Fibroblast of pulmonary artery (primary cell): ENCODE measurements at regions not wholly inside any gene's neighbourhood (a gene's known extent, or its start where the extent isn't known, plus 50 kb on each side); places are given as distances from the start of the nearest gene placed in this dataset.

Experiments used
- DNase-seq: peaks from one replicate; pipeline ENCODE4 v3.0.0-alpha.2; 2010; ENCODE audit warnings: low read depth
- H3K4me3 ChIP-seq: replicated peaks from 2 replicates; pipeline ENCODE4 v1.5.1; 2011; ENCODE audit warnings: low read depth, mild to moderate bottlenecking, control low read depth, low read length, moderate library complexity
- CTCF ChIP-seq: IDR thresholded peaks from 2 replicates; pipeline ENCODE4 v1.5.1; 2011; ENCODE audit warnings: mild to moderate bottlenecking, control low read depth, low read length, inconsistent platforms; ENCODE audit errors: missing control alignments

DNA sequence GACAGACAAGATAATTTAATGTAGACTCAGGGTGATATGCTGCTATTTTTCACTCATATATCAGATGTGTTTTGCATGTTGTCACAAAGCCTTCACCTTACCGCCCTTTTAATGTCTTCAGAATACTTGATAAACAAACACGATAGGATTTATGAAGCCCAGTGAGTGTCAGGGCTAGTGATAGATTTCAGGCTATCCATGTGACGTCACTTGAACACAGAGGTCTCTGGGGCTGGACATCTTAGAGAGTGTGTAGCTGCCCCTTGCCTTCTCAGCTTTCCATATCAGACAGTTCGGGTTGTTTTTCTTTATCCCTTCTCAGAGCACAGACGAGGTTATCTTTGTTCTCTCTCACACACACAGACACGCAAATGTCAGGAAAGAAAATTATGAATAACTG is 105.3 kb upstream of the GSC start:
- no peak for DNase-seq
- no peak for TF ChIP-seq CTCF
- no peak overlapping the region for H3K4me3 ChIP-seq

- no peak overlapping the region for H3K4me3 ChIP-seq
- DNase-seq: no peak
- TF ChIP-seq CTCF: no peak
These were observed 98.8 kb upstream of the GSC start for GRCh38 chr14:94868772-94869072.

GRCh38 chr14:94867946-94868771 is 98.2 kb upstream of the GSC start:
- no peak for TF ChIP-seq CTCF
- H3K4me3 ChIP-seq: no peak overlapping the region
- DNase-seq: no peak

DNA sequence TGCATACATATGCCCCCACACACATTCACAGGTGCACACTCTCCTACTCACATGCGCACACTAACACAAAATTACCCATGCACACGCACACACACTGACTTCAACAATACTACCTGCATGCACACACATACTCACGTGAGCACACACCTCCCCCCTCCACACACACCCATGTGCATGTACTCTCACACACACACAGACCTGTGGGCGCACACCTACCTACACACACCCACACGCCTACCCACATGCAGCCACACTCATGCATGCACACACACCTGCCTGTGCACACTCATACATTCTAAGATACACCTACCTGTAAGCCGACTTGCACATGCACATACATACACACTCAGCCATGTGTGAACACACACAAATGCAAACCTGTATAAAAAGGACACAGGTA is 97.3 kb upstream of the GSC start:
- DNase-seq: no peak
- no peak overlapping the region for H3K4me3 ChIP-seq
- no peak for TF ChIP-seq CTCF

DNA sequence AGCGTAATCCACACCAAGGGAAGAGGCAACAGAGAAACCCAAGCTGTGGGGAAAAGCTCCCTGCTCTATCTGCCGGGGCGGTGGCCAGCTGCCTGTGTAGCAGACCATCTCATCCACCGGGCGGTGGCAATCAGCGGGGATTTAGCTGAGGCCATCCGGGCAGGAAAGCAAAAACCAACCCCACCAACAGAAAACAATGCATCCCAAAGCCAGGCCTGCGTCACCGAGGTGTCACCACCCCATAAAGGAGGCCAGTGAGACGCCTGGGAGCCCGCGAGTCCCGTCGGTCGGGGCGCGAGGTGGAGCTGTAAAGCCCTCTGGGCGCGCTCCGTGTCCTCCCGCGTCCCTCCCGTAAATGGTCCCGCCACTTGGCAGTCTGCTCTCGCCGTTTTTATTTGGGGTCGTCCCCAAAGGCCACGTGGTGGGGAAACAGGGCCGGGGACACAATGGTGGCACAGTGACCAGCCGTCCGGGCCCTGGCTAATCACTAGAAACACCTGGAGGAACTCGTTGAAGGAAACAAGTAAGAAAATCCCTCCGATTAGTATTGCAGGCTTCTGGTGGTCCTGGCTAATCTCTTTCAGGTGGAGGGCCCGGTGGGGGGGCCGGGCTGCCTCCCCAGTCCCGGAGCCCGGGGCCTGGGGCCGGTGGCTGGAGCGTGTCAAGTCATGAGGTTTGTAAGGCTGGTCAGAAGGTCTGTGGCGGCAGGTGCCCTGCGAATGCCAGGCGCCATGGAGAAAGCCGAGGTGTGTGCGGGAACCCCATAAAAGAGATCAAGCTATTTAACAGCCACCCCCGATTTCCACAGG is 94.7 kb upstream of the GSC start:
- no peak for TF ChIP-seq CTCF
- DNase-seq: no peak
- H3K4me3 ChIP-seq: no peak overlapping the region

- no peak for TF ChIP-seq CTCF
- DNase-seq: no peak
- no peak overlapping the region for H3K4me3 ChIP-seq
These were observed 93.5 kb upstream of the GSC start for GRCh38 chr14:94863366-94863765.
